ENCODE measurements at regions not wholly inside any gene's neighbourhood (a gene's known extent, or its start where the extent isn't known, plus 50 kb on each side); places are given as distances from the start of the nearest gene placed in this dataset.

DNA sequence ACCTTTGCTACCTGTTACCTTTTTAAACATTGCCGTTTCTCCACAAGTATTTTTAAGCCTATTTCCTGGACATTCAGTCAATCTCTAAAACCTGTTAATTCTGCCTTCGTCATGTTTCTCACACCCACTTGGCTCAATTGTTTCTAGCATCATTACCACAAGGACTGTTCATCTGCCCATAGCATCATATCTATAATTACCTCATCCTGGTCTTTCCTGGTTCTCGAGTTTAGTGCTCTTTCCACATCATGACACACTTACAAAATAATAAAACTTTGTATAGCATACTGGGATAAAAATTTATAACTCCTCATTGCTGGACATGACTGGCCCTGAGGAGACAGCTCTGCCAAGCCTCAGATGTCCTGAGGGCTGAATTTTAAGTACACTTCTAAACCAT is 104.8 kb downstream of the CYB561 start:
- TF ChIP-seq, protein P1, sequence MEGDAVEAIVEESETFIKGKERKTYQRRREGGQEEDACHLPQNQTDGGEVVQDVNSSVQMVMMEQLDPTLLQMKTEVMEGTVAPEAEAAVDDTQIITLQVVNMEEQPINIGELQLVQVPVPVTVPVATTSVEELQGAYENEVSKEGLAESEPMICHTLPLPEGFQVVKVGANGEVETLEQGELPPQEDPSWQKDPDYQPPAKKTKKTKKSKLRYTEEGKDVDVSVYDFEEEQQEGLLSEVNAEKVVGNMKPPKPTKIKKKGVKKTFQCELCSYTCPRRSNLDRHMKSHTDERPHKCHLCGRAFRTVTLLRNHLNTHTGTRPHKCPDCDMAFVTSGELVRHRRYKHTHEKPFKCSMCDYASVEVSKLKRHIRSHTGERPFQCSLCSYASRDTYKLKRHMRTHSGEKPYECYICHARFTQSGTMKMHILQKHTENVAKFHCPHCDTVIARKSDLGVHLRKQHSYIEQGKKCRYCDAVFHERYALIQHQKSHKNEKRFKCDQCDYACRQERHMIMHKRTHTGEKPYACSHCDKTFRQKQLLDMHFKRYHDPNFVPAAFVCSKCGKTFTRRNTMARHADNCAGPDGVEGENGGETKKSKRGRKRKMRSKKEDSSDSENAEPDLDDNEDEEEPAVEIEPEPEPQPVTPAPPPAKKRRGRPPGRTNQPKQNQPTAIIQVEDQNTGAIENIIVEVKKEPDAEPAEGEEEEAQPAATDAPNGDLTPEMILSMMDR (IDR thresholded peaks at IDR 0.05; ENCODE audit: control insufficient read depth, insufficient read depth, low read depth, low read length, missing control alignments): no peak
- DNase-seq (ENCODE audit: low read depth): no peak
- H3K4me3 ChIP-seq (ENCODE audit: control insufficient read depth, low read depth, low read length): no peak overlapping the region

DNA sequence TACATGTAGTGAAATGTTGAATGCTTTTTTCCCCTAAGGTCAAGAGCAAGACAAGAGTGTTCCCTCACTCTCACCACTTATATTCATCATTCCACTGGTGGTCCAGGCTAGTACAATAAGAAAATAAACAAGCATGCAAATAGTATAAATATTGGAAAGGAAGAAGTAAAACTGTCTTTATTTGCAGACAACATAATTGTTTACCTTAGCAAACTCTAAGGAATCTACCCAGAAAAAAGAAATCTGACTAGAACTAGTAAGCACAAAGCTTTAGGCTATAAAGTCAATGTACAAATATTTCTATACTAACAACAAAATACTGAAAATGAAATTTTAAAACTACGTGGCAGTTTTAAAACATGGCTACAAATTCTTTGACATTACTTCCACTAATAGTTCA is 101.7 kb downstream of the CYB561 start:
- no peak overlapping the region for H3K4me3 ChIP-seq (ENCODE audit: control insufficient read depth, low read depth, low read length)
- no peak for DNase-seq (ENCODE audit: low read depth)
- TF ChIP-seq, protein P1 (IDR thresholded peaks at IDR 0.05; ENCODE audit: control insufficient read depth, insufficient read depth, low read depth, low read length, missing control alignments): no peak

DNA sequence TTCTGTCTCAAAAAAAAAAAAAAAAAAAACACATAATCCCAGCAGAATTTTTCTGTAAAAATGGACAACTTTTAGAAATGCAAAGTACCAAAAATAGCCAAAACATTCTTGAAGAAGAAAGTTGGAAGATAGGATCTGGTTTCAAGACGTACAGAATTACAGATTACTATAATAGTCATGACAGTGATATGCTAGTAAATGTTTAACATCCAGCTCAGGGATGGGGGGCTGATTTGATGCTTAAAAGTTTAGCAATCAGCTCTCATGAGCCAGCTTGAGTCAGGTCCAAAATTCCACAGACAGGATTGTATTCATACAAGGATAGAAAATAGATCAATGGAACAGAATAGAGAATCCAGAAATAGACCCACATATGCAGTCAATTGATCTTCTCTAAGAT is 100.5 kb downstream of the CYB561 start:
- DNase-seq (ENCODE audit: low read depth): peak; percentile 55
- no peak overlapping the region for H3K4me3 ChIP-seq (ENCODE audit: control insufficient read depth, low read depth, low read length)
- TF ChIP-seq, protein P1 (IDR thresholded peaks at IDR 0.05; ENCODE audit: control insufficient read depth, insufficient read depth, low read depth, low read length, missing control alignments): no peak

DNA sequence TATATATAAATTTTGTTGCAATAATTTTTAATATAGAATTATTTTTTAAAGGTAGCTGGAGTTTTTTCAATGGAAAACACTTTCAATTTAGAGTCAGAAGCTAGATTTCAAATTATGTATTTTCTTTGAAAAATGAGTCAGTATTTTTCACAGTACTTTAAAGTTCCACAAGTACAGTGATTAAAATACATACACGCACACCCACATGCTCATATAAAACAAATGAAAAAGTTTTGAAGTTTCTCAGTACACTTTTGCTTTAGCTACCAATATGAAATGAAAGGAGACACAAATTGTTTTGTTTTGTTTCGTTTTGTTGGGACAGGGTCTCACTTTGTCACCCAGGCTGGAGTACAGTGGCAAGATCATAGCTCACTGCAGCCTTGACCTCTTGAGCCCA is 98.6 kb downstream of the CYB561 start:
- no peak for DNase-seq (ENCODE audit: low read depth)
- TF ChIP-seq, protein P1 (IDR thresholded peaks at IDR 0.05; ENCODE audit: control insufficient read depth, insufficient read depth, low read depth, low read length, missing control alignments): no peak

GRCh38 chr17:63349478-63350000 is 96.6 kb downstream of the CYB561 start:
- TF ChIP-seq, protein P1 (IDR thresholded peaks at IDR 0.05; ENCODE audit: control insufficient read depth, insufficient read depth, low read depth, low read length, missing control alignments): no peak
- no peak overlapping the region for H3K4me3 ChIP-seq (ENCODE audit: control insufficient read depth, low read depth, low read length)
- DNase-seq (ENCODE audit: low read depth): no peak

More for the DNA sequence above, 98.6 kb downstream of the CYB561 start:
- no peak overlapping the region for H3K4me3 ChIP-seq (ENCODE audit: control insufficient read depth, low read depth, low read length)

- H3K4me3 ChIP-seq (ENCODE audit: control insufficient read depth, low read depth, low read length): no peak overlapping the region
- TF ChIP-seq, protein P1 (IDR thresholded peaks at IDR 0.05; ENCODE audit: control insufficient read depth, insufficient read depth, low read depth, low read length, missing control alignments): no peak
- no peak for DNase-seq (ENCODE audit: low read depth)
Observed at GRCh38 chr17:63350364-63350763, 95.7 kb downstream of the CYB561 start.

- DNase-seq (ENCODE audit: low read depth): no peak
- no peak overlapping the region for H3K4me3 ChIP-seq (ENCODE audit: control insufficient read depth, low read depth, low read length)
- TF ChIP-seq, protein P1 (IDR thresholded peaks at IDR 0.05; ENCODE audit: control insufficient read depth, insufficient read depth, low read depth, low read length, missing control alignments): no peak
Observed at GRCh38 chr17:63354256-63354655, 91.8 kb downstream of the CYB561 start.

Measured in AG09309 (cell line).